ENCODE measurements at regions not wholly inside any gene's neighbourhood (a gene's known extent, or its start where the extent isn't known, plus 50 kb on each side); places are given as distances from the start of the nearest gene placed in this dataset.

DNA sequence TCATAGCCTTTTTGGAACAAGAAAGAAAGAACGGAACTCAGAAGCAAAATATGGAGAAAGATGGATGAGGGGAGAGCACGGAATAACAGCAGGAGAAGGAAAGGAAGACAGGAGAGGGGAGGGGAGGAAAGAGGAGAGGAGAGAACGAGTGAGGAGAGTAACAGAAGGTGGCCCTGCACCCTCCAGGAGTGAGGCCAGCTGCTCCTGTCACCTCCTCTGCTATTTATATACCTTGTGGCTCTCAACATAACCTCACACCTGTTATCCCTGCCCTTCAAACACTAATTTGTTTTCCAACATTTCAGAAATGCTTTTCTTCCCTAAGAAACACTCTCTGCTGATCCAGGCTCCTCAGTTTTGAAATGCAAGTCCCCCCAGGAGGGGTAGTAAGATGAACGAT is 53.4 kb upstream of the ATP2B2 start:
- TF ChIP-seq, protein P1, sequence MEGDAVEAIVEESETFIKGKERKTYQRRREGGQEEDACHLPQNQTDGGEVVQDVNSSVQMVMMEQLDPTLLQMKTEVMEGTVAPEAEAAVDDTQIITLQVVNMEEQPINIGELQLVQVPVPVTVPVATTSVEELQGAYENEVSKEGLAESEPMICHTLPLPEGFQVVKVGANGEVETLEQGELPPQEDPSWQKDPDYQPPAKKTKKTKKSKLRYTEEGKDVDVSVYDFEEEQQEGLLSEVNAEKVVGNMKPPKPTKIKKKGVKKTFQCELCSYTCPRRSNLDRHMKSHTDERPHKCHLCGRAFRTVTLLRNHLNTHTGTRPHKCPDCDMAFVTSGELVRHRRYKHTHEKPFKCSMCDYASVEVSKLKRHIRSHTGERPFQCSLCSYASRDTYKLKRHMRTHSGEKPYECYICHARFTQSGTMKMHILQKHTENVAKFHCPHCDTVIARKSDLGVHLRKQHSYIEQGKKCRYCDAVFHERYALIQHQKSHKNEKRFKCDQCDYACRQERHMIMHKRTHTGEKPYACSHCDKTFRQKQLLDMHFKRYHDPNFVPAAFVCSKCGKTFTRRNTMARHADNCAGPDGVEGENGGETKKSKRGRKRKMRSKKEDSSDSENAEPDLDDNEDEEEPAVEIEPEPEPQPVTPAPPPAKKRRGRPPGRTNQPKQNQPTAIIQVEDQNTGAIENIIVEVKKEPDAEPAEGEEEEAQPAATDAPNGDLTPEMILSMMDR (conservative IDR thresholded peaks at IDR 0.05; ENCODE audit: low read length) = no peak
- TF ChIP-seq EZH2phosphoT487 (IDR thresholded peaks at IDR 0.05; ENCODE audit: borderline replicate concordance, low read depth, low read length) = no peak

Data from OCI-LY7 (cell line).